H9 (cell line): ENCODE measurements at regions not wholly inside any gene's neighbourhood (a gene's known extent, or its start where the extent isn't known, plus 50 kb on each side); places are given as distances from the start of the nearest gene placed in this dataset.
"Not testable (repeated sequence)": the region's sequence is repeated elsewhere in the genome, so short reads cannot be mapped to it uniquely, and the experiment has no call there.

ENCODE experiments used
- DNase-seq: peaks from one replicate; pipeline ENCODE4 v3.0.0-alpha.2; 2017
- H2AFZ ChIP-seq: one replicate; pipeline ENCODE4 v1.6.1; 2013; ENCODE audit warnings: mild to moderate bottlenecking, low read length, control low read depth, moderate library complexity
- H2AK5ac ChIP-seq: 2 replicates; pipeline ENCODE4 v1.6.1; 2013; ENCODE audit warnings: low read length, control low read depth, mixed read lengths; ENCODE audit not compliant: insufficient read length
- H2BK120ac ChIP-seq: one replicate; pipeline ENCODE4 v1.6.1; 2013; ENCODE audit warnings: low read depth, mild to moderate bottlenecking, low read length, control low read depth, inconsistent platforms; ENCODE audit not compliant: poor library complexity, severe bottlenecking
- H2BK12ac ChIP-seq: 2 replicates; pipeline ENCODE4 v1.6.1; 2013; ENCODE audit warnings: low read length, control low read depth, mixed read lengths, low read depth; ENCODE audit not compliant: insufficient read length
- H2BK15ac ChIP-seq: 2 replicates; pipeline ENCODE4 v1.6.1; 2013; ENCODE audit warnings: low read depth, low read length, control low read depth
- H2BK20ac ChIP-seq: one replicate; pipeline ENCODE4 v1.6.1; 2013; ENCODE audit warnings: low read depth, mild to moderate bottlenecking, low read length, control low read depth, inconsistent platforms; ENCODE audit not compliant: poor library complexity, severe bottlenecking
- H2BK5ac ChIP-seq: 2 replicates; pipeline ENCODE4 v1.6.1; 2013; ENCODE audit warnings: low read length, control low read depth, mixed read lengths; ENCODE audit not compliant: insufficient read length
- H3K14ac ChIP-seq: 2 replicates; pipeline ENCODE4 v1.6.1; 2013; ENCODE audit warnings: low read length, control low read depth; ENCODE audit not compliant: insufficient read depth
- H3K18ac ChIP-seq: 2 replicates; pipeline ENCODE4 v1.6.1; 2013; ENCODE audit warnings: low read depth, mild to moderate bottlenecking, mixed read lengths, low read length, control low read depth; ENCODE audit not compliant: insufficient read length
- H3K23ac ChIP-seq: 2 replicates; pipeline ENCODE4 v1.6.1; 2013; ENCODE audit warnings: low read length, control low read depth, mixed read lengths, low read depth; ENCODE audit not compliant: insufficient read length
- H3K23me2 ChIP-seq: 2 replicates; pipeline ENCODE4 v1.6.1; 2013; ENCODE audit warnings: low read depth, mild to moderate bottlenecking, mixed read lengths, low read length, control low read depth; ENCODE audit not compliant: insufficient read length, poor library complexity, severe bottlenecking
- H3K27ac ChIP-seq: 2 replicates; pipeline ENCODE4 v1.5.1; 2013; ENCODE audit warnings: low read length, control low read depth, mixed read lengths, low read depth; ENCODE audit not compliant: insufficient read length
- H3K27me3 ChIP-seq: 2 replicates; pipeline ENCODE4 v1.6.1; 2013; ENCODE audit warnings: low read length, control low read depth, inconsistent platforms; ENCODE audit not compliant: insufficient read depth
- H3K4ac ChIP-seq: 2 replicates; pipeline ENCODE4 v1.6.1; 2013; ENCODE audit warnings: low read depth, mild to moderate bottlenecking, control low read depth, inconsistent platforms, low read length, moderate library complexity
- H3K4me1 ChIP-seq: 2 replicates; pipeline ENCODE4 v1.6.1; 2013; ENCODE audit warnings: low read length, control low read depth, inconsistent platforms; ENCODE audit not compliant: insufficient read depth
- H3K4me2 ChIP-seq: 2 replicates; pipeline ENCODE4 v1.6.1; 2013; ENCODE audit warnings: low read length, control low read depth, mixed read lengths; ENCODE audit not compliant: insufficient read length, insufficient read depth
- H3K56ac ChIP-seq: 2 replicates; pipeline ENCODE4 v1.6.1; 2013; ENCODE audit warnings: low read depth, mild to moderate bottlenecking, mixed read lengths, low read length, control low read depth; ENCODE audit not compliant: insufficient read length
- H3K79me1 ChIP-seq: 2 replicates; pipeline ENCODE4 v1.6.1; 2013; ENCODE audit warnings: low read depth, mild to moderate bottlenecking, moderate library complexity, low read length, control low read depth, inconsistent platforms; ENCODE audit not compliant: insufficient read depth, poor library complexity, severe bottlenecking
- H3K79me2 ChIP-seq: 2 replicates; pipeline ENCODE4 v1.6.1; 2013; ENCODE audit warnings: low read length, control low read depth, inconsistent platforms; ENCODE audit not compliant: insufficient read depth
- H3K9ac ChIP-seq: 2 replicates; pipeline ENCODE4 v1.6.1; 2013; ENCODE audit warnings: low read length, control low read depth, mixed read lengths; ENCODE audit not compliant: insufficient read length; ENCODE audit errors: extremely low read depth
- H3K9me3 ChIP-seq: one replicate; pipeline ENCODE4 v1.6.1; 2013; ENCODE audit warnings: low read depth, low read length, inconsistent platforms; ENCODE audit not compliant: control insufficient read depth
- H3T11ph ChIP-seq: one replicate; pipeline ENCODE4 v1.6.1; 2013; ENCODE audit warnings: mild to moderate bottlenecking, low read length, control low read depth, inconsistent platforms
- H4K20me1 ChIP-seq: one replicate; pipeline ENCODE4 v1.6.1; 2013; ENCODE audit not compliant: control insufficient read depth, insufficient read length, insufficient read depth
- H4K5ac ChIP-seq: 2 replicates; pipeline ENCODE4 v1.6.1; 2013; ENCODE audit warnings: low read depth, mild to moderate bottlenecking, mixed read lengths, low read length, control low read depth; ENCODE audit not compliant: insufficient read length
- H4K8ac ChIP-seq: replicated peaks from 2 replicates; pipeline ENCODE4 v1.6.1; 2013; ENCODE audit warnings: low read length, control low read depth, mixed read lengths, low read depth; ENCODE audit not compliant: insufficient read length
- H4K91ac ChIP-seq: 2 replicates; pipeline ENCODE4 v1.6.1; 2013; ENCODE audit warnings: low read depth, mild to moderate bottlenecking, moderate library complexity, mixed read lengths, low read length, control low read depth; ENCODE audit not compliant: insufficient read length
- H3K27ac Mint-ChIP-seq, 3 experiments: 2 replicates in 2 of 3; 3 replicates in 1 of 3; pipeline ENCODE4 v1.8.0; 2020 to 2021; ENCODE audit warnings: mixed read lengths in 3 of 3, mild to moderate bottlenecking in 1 of 3, moderate library complexity in 1 of 3
- H3K27me3 Mint-ChIP-seq: 2 replicates; pipeline ENCODE4 v1.8.0; 2021; ENCODE audit warnings: low read depth, mild to moderate bottlenecking, moderate library complexity, mixed read lengths
- H3K36me3 Mint-ChIP-seq, 3 experiments: 2 replicates in 2 of 3; 3 replicates in 1 of 3; pipeline ENCODE4 v1.8.0; 2020 to 2021; ENCODE audit warnings: low read depth in 3 of 3, mixed read lengths in 3 of 3; ENCODE audit not compliant: insufficient read depth in 1 of 3
- H3K4me1 Mint-ChIP-seq, 2 experiments: 2 replicates each; pipeline ENCODE4 v1.8.0; 2020; ENCODE audit warnings: mixed read lengths in 2 of 2
- H3K4me3 Mint-ChIP-seq, 2 experiments: 2 replicates in 1 of 2; 3 replicates in 1 of 2; pipeline ENCODE4 v1.8.0; 2020 to 2021; ENCODE audit warnings: mild to moderate bottlenecking in 2 of 2, mixed read lengths in 2 of 2, moderate library complexity in 1 of 2
- H3K9me3 Mint-ChIP-seq, 2 experiments: 2 replicates in 1 of 2; 3 replicates in 1 of 2; pipeline ENCODE4 v1.8.0; 2020; ENCODE audit warnings: mild to moderate bottlenecking in 2 of 2, mixed read lengths in 2 of 2, moderate library complexity in 1 of 2
- WGBS: extraction: QIAGEN DNeasy Blood & Tissue Kit; methylation state at CpG from one replicate; pipeline ENCODE4 v1.1.7; 2013; ENCODE audit warnings: missing lambda C conversion rate, low lambda C conversion rate, mixed read lengths; ENCODE audit not compliant: insufficient read length; ENCODE audit errors: extremely low coverage; 5-methylcytosine and 5-hydroxymethylcytosine counted together

GRCh38 chr11:33990131-33990530 is 61.4 kb upstream of the CAPRIN1 start:
- not testable (repeated sequence) for H4K5ac ChIP-seq, H4K20me1 ChIP-seq, H3K14ac ChIP-seq, H3K9ac ChIP-seq, H3K27me3 Mint-ChIP-seq, H4K8ac ChIP-seq, H3K56ac ChIP-seq, H2AK5ac ChIP-seq, H3K27me3 ChIP-seq, H2BK12ac ChIP-seq, H3K23me2 ChIP-seq, DNase-seq, H2BK15ac ChIP-seq, H3K79me2 ChIP-seq, H3K27ac Mint-ChIP-seq, H3K23ac ChIP-seq, H3K18ac ChIP-seq, H3K4ac ChIP-seq, H2BK20ac ChIP-seq, H3K4me1 ChIP-seq, H3K36me3 Mint-ChIP-seq, H3K4me1 Mint-ChIP-seq, H3K79me1 ChIP-seq, H4K91ac ChIP-seq, H2BK120ac ChIP-seq, H2AFZ ChIP-seq, H3K4me3 Mint-ChIP-seq, H3K4me2 ChIP-seq, H3K9me3 ChIP-seq, H3K27ac ChIP-seq, H3T11ph ChIP-seq, H2BK5ac ChIP-seq
- WGBS: no CpG with 5 or more reads among the region's 32 CpGs
- peaks cover 11% of the 10 kb centered on the region in 2 experiments; a peak in 4 of 5 replicates for H3K9me3 Mint-ChIP-seq
